HepG2 (cell line): ENCODE measurements at regions not wholly inside any gene's neighbourhood (a gene's known extent, or its start where the extent isn't known, plus 50 kb on each side); places are given as distances from the start of the nearest gene placed in this dataset.

ENCODE experiments used
- TBP ChIP-seq: sonication (generic); formaldehyde crosslinking; IDR thresholded peaks from 2 replicates; pipeline ENCODE4 v1.5.0; 2020; ENCODE audit warnings: missing genetic modification reagents
- ZBTB26 ChIP-seq: IDR thresholded peaks from 2 replicates; pipeline ENCODE4 v1.6.1; 2016; ENCODE audit warnings: missing compliant biosample characterization, missing genetic modification reagents, borderline replicate concordance
- ZNF580 ChIP-seq: IDR thresholded peaks from 2 replicates; pipeline ENCODE4 v1.6.1; 2016; ENCODE audit warnings: low read depth, borderline replicate concordance
- TF ChIP-seq, protein P1 (sequence below): sonication (generic); formaldehyde crosslinking; IDR thresholded peaks from 2 replicates; pipeline ENCODE4 v1.4.0; 2020; ENCODE audit warnings: mild to moderate bottlenecking, missing genetic modification reagents
- TF ChIP-seq, protein P2 (sequence below): sonication (generic); formaldehyde crosslinking; IDR thresholded peaks from 2 replicates; pipeline ENCODE4 v1.4.0; 2020; ENCODE audit warnings: mild to moderate bottlenecking, missing genetic modification reagents

- TF ChIP-seq ZBTB26 (no peak), TBP (no peak), ZNF580 (CRISPR knock-in tag) (no peak)
- TF ChIP-seq, protein P1, sequence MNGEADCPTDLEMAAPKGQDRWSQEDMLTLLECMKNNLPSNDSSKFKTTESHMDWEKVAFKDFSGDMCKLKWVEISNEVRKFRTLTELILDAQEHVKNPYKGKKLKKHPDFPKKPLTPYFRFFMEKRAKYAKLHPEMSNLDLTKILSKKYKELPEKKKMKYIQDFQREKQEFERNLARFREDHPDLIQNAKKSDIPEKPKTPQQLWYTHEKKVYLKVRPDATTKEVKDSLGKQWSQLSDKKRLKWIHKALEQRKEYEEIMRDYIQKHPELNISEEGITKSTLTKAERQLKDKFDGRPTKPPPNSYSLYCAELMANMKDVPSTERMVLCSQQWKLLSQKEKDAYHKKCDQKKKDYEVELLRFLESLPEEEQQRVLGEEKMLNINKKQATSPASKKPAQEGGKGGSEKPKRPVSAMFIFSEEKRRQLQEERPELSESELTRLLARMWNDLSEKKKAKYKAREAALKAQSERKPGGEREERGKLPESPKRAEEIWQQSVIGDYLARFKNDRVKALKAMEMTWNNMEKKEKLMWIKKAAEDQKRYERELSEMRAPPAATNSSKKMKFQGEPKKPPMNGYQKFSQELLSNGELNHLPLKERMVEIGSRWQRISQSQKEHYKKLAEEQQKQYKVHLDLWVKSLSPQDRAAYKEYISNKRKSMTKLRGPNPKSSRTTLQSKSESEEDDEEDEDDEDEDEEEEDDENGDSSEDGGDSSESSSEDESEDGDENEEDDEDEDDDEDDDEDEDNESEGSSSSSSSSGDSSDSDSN (CRISPR knock-in tag) = no peak
- TF ChIP-seq, protein P2, sequence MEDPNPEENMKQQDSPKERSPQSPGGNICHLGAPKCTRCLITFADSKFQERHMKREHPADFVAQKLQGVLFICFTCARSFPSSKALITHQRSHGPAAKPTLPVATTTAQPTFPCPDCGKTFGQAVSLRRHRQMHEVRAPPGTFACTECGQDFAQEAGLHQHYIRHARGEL = no peak
Measured at GRCh38 chr9:11722957-11723356, 970.2 kb upstream of the TYRP1 start.
